NOMO-1 treated with dmso at 0.1 percent for 144 hours (cell line): ENCODE measurements at regions not wholly inside any gene's neighbourhood (a gene's known extent, or its start where the extent isn't known, plus 50 kb on each side); places are given as distances from the start of the nearest gene placed in this dataset.
"Not testable (repeated sequence)": the region's sequence is repeated elsewhere in the genome, so short reads cannot be mapped to it uniquely, and the experiment has no call there.

Experiments used
- DNase-seq: peaks from one replicate; lab custom pipeline; 2025; ENCODE audit not compliant: unreplicated experiment; lab: John Stamatoyannopoulos, UW

DNA sequence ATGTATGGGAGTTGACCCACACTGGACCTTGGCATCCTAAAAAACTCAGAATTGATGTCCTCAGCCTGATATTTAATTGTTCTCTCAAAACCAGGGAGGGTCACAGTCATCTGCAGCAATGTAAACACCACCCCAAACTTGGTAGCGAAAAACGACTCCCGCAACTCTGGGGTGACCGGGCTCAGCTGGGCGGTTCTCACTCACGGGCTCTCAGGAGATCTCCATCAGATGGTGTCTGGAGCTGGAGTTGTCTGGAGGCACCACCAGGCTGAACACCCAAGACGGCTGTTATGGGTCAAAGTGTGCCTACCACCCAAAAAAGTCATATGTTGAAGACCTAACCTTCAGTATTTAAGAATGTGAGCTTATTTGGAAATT, 50.9 kb upstream of the NXT1 start:
- DNase-seq: no peak

DNA sequence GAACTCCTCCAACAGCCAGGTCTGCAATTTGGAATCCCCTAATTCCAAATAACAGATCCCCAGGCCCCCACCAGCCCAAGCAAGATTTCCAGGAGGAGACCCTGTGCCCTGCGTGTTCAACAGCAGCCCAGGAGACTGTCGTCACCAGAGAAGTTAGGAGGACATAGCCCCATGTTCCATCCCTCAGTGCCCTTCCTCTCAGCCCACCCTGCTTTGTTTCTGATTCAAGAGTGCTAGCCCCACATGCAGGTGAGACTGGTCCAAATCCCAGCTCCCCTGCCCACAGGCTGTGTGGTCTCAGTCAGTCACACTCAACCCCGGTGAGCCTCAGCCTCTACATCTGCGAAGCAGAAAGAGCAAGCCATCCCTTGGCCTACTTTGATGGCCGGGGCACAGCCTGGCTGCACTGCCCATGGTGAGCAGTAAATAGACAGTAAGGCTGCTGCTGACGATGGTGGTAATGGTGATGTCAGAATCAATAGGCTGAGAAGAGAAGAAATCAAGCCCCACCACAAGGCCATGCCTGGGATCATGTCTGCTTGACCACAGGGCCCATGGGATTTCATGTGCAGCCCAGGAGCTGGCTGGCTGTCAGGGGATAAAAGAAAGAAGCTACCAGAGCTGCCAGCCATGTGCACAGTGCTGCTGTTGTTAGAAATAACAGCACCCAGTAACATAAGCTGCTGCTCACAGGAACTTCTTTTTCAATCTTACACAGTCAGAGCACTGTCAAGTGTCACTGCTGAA, 51.5 kb upstream of the NXT1 start:
- no peak for DNase-seq

DNA sequence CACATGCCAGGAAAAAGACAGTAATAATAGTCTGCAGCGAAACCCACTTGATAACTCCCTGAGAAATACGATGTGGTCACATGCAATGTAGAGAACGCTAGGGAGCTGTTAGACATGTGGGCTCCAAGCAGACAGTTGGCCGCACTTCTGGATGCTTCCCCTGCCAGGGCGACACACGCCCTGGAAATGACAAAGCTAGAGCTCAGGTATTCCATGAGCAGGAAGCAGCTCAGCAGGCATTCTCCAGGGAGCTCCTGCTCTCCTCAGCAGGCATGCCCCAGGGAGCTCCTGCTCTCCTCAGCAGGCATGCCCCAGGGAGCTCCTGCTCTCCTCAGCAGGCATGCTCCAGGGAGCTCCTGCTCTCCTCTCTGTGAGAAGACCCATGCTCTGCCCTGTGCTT, 52.4 kb upstream of the NXT1 start:
- DNase-seq: no peak

DNA sequence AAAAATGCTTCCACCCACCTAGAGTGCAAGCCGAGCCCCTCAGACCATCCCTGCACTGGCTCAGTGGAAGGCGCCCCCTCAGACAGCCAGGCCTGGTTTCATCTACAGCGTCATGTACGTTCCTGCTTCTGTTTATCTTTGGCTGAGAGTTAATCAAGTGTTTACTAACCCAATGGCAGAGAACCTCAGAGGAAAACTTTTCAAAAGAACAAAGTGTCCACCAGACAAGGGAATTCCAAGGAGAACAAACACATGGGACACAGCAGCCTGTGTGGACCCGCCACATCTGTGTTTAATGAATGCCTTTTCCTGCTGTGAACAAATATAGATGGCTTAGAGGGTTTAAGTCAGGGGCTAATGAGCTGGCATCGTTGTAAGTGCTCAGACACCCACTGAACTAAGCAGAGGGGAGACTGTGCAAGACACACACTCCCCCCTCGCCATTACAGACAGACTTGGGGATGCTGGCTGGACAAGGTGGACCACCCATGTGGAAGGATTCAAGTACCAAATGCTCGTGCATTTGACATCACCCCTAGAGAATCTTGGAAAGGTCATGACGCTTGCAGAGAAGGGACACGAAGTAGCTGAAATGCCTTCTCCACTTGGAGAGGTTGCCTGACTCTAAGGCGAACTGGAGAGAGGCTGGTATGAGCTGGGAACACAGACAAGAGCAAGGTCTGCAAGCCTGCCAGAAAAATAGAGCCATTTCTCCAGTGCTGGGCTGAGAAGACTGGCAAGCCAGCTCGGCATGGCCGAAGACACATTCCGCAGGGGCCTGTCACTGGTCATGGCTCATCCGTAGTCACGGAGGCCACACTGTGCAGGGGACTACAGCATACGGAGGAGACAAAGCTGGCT, 53.5 kb upstream of the NXT1 start:
- DNase-seq: no peak

DNA sequence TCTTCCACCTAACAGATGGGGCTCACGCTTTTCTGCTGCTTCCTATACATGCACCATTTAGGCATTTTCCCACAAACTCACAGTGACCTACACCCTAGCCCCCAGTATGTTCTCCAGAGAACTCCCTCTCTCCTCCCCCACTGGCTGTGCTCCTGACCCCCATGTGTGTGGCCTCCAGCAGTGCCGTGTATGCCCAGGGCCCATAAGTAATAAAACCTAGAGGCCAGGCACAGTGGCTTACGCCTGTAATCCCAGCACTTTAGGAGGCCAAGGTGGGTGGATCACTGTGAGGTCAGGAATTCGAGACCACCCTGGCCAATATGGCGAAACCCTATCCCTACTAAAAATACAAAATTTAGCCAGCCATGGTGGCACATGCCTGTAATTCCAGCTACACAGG, 54.7 kb upstream of the NXT1 start:
- no peak for DNase-seq

DNA sequence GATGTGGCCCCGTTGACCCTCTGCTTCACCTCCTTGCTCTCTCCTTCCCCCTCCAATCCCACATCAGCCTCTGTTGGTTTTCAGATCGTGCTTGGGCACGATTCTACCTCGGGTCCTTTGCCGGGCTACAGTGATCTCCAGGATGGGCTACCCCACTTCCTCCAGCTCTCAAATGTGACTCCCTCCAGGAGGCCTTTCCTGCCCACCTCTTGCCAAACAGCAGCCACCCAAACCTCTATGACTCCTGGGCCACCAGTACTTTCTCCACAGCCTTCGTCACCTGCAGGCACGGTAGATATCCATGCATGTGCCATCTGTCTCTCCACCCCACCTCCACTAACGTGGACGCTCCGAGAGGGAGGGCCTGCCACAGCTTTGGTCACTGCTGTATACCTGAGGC, 55.9 kb upstream of the NXT1 start:
- DNase-seq: no peak

DNA sequence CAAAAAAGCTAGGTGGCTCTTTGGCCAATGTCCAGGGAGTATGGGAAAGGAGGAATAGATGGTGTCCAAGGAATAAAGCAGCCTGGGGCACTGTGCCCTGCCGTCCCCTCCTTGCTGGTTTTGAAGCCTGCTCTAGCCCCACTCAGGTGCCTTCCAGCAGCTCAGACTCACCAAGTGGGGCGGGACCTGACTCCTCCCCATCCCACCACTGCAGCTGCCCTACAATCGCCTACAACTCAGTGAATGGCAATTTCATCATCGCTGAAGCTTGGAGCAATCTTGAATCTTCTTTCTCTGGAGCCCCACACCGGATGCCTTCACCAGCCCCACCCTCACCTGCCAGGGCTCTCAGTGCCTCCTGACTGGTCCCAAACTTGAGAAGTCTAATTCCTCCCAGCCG, 56.4 kb upstream of the NXT1 start:
- no peak for DNase-seq

DNA sequence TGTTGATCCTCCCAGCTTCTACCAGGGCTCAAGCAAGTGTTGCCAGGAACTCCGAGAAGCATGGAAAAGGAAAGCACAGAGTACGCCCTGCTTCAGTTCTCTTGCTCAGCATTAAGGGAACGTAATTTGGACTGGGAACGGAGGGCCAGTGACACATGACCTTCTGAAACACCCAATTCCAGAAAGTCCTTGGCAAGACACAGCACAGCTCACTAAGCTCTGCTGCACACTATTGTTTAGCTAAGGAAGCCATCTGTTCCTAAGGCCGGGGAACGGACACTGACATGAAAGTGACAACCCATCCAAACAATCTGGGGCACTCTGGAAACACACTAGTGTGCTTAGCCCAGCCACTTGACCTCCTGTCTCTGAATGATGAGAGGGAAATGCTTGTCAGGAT, 56.9 kb upstream of the NXT1 start:
- DNase-seq: no peak

DNA sequence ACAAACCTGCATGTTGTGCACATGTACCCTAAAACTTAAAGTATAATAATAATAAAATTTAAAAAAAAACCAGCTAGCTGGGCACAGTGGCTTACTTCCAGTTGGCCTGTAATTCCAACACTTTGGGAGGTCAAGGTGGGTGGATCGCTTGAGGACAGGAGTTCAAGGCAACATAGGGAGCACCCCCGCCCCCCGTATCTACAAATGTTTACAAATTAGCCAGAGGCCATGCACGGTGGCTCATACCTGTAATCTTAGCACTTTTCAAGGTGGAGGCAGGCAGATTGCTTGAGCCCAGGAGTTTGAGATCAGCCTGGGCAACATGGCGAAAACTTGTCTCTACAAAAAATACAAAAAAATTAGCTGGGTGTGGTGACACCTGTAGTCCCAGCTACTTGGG, 58.3 kb upstream of the NXT1 start:
- not testable (repeated sequence) for DNase-seq

DNA sequence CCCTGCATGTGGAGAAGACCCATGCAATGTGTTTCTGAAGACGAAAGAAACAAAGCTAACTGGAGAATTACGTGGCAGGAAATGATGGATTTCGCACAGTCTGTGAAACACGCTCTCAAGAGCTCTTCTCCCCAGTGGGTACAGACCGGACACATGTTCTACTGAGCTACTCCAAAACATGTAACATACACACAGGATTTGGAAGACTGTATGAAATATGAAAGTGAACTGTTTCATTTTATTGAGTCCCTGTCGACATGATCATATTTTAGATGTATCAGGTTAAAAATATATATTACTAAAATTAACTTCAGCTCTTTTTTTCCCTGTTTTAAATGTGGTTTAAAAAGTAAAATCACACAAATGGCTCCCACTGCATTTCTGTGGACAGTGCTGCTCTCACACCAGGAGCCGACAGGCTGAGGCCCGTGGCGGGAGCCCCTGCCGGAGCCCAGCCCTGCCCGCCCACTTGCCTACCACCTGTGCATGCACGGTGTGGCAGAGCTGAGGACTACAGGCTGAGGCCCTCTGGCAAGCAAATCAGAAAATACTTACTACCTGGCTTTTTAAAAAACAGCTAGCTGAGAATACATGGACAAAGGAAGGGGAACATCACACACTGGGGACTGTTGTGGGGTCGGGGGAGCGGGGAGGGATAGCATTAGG, 58.9 kb upstream of the NXT1 start:
- DNase-seq: no peak

DNA sequence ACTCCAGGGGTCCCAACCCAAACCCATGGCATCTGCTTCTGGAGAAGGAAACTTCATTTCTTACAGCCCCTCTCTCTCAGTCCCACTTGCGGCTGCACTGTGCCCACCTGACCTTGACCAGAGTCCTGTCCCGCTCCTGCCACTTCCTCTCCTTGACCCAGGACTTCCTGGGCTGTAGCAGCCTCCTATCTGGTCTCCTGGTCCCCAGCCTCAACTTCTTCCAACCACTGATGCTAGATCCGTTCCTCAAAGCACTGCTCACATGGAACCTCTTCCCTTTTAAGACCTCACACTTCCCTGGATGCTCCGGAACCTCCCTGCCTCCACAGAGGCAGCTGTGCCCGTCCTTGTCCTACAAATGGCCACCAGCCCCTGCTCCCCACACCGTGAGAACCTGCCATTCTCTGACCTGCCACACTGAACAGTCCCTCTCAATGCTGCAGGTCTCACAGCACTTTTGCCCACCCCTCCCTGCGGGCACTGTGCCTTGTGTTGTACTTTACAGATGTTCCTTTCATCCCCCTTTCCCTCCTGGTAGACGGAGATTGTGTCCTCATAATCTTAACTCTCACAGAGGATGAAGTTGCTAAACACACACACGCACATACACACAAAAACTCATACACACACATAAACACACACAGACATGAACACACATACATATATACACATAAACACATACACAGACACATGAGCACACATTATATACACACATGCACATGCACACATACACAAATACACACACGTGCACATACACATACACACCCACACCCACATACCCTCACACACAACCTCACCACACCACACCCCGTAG, 59.6 kb upstream of the NXT1 start:
- no peak for DNase-seq

DNA sequence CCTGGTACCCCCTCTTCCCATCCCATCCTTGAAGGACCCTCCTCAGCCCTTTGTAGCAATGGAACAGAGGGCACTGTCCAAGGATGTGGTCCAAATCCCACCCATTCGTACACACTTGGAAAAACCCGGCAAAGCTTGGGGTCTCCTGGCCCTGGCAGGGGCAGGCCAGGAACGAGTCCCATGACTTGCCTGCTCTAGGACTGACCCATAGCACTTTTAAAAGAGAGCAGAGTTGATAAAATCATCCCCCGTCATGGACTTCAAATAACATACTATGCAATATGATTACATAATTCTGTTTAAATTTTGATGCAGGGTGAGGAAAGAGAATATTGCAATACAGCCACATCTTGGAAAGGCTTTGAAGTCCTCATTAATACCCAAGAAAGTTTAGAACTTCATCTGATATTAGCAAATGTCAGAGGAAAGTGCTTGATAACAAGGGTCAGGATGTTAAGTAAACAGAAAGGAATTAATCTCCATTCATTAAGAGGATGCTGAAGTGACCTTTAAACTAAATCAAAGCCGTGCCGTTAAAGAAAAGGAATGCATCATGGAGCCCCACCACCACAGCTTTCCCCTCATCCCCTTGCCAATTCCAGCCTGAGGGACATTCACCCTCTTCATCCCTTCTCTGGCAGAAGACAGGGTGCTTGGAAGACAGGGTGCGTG, 60.7 kb upstream of the NXT1 start:
- no peak for DNase-seq

DNA sequence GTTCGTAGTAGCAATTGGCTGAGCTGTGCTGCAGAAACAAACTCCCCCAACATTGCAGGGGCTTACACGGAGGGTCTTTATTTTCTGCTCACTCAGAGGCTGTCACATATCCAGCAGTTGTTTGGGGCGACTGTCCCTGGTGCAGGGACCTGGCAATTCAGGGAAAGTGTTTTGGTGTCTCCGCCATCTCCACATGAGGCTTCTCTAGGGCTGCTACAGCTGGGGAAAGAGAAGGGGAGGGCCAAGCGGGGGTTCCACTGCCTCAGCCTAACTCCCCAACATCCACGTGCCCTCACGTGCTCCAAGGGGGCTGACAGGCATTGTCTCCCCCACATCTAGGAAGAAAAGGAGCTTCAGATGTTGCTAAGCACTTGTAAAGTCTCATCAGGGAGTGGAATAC, 61.3 kb upstream of the NXT1 start:
- no peak for DNase-seq

DNA sequence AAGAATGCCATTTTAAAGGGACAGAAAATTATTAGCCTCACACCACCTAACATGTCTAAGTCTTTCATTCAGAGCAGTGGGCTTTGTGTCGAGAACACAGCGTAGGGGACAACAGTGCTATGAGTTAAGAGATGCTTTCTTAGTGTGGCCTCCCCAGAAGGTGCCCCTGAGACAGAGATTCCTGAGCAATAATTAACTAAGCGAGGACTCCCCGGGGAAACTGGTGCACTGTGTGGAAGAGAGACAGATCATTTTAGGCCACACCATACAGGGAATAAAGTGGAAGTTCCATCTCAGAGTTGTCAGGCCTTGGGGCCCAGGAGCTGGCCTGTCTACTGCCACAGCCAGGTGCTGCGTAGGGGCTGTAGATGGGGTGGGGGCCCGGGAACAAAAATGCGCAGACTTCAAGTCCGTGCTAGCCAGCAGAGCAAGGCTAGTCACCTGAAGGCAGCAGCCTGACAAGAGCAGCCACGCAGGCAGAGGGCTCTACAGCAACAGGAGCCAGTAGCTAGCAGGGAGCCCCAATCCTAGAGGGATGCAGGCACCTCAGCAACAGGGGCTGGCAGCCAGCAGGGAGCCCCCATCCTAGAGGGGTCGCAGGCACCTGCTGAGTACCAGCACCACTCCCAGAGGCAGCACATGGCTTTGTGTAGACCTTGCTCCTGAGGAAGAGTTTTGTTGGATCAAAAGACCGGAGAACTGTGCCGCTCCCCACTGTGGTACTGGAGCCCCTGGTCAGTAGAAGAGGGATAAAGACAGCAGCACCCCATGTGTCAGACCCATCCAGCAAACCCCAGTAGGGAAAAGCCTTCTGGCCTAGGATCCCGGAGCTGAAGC, 63.0 kb upstream of the NXT1 start:
- no peak for DNase-seq

DNA sequence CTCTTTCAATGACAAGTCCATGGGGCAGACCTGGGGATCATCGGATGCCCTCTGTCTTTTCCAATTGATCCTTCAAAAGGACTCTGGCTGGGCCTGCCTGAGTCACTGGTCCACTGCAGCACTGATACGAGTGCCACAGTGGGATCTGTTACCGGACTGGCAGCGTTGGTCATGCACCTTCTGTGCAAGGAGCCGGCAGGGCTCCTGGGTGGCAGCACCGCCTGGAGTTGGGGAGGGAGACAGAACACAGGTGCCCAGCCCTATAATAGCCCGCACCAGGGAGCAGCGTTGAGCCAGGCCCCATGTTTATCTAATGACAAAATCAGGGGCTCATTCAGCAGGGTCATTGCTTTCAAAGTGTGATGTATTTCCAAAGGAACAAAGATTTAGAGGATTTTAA, 64.2 kb upstream of the NXT1 start:
- no peak for DNase-seq

DNA sequence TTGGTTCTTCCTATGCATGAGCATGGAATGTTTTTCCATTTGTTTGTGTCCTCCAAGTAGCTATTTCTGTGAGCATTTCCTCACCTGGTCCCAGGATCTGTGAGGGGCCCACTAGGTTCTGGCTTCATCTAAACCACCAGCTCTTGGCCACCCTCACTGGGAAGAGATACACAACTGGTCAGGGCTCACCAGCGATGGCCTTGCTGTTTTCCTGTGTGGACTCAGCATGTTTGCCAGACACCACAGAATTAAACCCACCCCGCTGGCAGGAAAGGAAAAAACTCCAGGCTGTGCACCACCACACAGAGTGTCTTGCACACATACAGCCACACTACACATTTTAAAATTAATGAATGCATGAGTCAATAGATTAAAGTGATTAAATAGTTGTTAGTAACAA, 65.1 kb upstream of the NXT1 start:
- DNase-seq: no peak

DNA sequence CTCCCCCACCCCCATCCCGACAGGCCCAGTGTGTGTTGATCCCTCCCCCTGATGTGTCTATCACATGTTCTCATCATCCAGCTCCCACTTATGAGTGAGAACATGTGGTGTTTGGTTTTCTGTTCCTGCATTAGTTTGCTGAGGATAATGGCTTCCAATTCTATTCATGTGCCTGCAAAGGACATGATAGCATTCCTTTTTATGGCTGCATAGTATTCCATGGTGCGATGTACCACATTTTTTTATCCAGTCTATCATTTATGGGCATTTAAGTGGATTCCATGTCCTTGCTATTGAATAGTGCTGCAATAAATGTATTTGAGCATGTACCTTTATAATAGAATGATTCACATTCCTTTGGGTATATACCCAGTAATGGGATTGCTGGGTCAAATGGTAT, 66.6 kb upstream of the NXT1 start:
- no peak for DNase-seq

DNA sequence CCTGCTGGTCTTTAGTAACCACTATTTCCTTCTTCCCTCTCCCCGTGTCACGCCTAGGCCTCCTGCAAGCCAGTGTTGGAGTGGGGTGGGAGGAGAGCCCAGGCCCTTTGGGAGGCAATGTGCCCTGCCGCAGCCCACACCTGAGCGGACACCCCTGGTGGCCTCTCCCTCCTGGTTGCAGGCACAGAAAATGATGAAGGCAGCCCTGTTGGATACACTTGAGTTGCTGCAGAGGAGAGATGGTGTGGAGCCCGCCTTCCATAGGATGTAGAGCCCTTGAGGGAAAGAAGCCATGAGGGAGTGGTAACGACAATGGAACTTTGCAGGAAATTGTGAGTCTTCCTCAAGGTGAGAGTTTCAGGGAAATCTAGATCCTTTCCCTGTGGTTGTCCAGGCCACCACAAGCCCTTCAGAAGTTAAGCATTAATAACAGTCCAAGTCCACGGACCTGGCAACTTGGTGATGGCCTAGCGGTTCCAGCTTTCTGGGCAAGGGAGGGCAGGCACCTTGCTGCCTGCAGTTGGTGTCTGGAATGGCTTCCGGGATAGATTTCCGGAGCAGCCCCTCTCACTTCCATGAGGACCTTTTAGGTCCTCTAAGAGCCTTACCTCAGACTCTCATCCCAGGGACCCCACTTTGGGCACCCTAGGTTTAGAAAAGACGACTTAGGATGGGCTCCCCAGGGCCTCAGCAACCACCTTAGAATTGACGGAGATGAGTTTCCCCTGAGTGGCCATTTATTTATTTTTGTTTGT, 67.3 kb upstream of the NXT1 start:
- no peak for DNase-seq

DNA sequence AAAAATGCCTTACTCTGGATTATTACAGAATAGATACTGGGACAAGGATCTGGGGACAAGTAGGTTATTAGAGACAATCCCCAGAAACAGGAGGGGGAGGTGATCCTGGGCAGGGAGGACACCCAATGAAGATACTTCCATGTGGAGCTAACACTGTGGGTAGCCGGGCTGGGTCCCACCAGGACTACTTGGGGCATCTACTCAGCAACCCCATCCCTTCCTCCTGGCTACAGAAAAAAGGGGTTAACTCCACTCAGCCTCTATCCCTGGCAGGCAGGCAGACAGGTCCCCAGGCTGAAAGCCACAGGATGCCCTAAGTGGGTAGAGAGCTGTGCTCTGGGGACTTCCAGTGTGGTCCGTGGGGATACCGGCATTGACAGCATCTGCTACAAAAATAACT, 68.0 kb upstream of the NXT1 start:
- DNase-seq: no peak
